Activated CD4-positive, alpha-beta T cell treated with anti-CD3 and anti-CD28 coated beads, Interleukin-2, amount 50 U/mL, for 48 hours (primary cell): ENCODE measurements at regions not wholly inside any gene's neighbourhood (a gene's known extent, or its start where the extent isn't known, plus 50 kb on each side); places are given as distances from the start of the nearest gene placed in this dataset.
"Not testable (repeated sequence)": the region's sequence is repeated elsewhere in the genome, so short reads cannot be mapped to it uniquely, and the experiment has no call there.

Source experiments
- DNase-seq, 2 experiments: peaks; one replicate each; pipeline ENCODE4 v3.0.0-alpha.2; 2020

DNA sequence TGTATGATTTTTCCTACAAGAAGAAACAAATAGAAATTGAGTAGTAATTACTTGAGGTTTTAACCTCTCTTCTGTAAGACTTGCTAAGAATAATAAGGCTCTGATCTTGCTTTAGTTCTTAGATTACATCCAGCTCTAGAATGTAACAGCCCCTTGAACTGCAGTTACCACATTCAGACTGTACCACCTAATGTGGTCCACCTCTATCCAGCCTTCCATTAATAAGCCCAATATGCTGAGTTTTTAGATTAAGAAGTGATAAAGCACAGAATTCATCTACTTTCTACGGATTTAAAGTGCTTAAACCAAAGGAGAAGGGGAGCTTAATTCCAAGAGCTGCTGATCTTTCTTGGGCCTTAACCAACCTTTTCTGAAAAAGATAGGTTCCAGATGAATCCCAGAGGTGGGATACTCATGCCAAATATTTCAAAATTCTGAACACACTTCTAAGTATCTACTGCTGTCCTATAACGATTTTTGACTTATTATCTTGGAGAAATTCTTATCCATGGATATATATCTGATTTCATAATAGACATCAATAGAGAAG is 131.5 kb downstream of the ZNF608 start:
- no peak for DNase-seq

DNA sequence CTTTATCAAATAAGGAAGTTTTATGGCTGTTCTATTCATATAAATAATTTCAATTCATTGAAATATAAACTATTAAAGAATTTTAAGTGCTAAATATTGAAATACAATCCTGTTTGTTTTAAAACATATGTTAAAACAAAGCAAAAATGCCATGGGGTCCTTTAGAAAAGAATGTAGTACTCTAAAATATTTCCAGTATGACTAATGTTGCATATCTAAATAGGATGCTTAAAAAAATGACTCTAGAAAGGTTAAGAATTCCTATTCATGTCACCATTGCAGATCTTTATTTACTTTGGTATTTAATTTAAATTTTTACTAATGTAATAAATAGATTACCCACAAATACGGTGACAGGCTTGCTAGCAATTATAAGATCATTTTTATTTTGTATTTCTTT is 132.3 kb downstream of the ZNF608 start:
- DNase-seq, result no peak

- no peak for DNase-seq
Measured at GRCh38 chr5:124613273-124613953, 133.0 kb downstream of the ZNF608 start.

- DNase-seq, result no peak
Measured at GRCh38 chr5:124612023-124612422, 134.4 kb downstream of the ZNF608 start.

DNA sequence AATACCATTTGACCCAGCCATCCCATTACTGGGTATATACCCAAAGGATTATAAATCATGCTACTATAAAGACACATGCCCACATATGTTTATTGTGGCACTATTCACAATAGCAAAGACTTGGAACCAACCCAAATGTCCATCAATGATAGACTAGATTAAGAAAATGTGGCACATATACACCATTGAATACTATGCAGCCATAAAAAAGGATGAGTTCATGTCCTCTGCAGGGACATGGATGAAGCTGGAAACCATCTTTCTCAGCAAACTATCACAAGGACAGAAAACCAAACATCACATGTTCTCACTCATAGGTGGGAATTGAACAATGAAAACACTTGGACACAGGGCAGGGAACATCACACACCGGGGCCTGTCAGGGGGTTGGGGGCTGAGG is 135.2 kb downstream of the ZNF608 start:
- not testable (repeated sequence) for DNase-seq

GRCh38 chr5:124609685-124610084 is 136.8 kb downstream of the ZNF608 start:
- DNase-seq, result not testable (repeated sequence)

DNA sequence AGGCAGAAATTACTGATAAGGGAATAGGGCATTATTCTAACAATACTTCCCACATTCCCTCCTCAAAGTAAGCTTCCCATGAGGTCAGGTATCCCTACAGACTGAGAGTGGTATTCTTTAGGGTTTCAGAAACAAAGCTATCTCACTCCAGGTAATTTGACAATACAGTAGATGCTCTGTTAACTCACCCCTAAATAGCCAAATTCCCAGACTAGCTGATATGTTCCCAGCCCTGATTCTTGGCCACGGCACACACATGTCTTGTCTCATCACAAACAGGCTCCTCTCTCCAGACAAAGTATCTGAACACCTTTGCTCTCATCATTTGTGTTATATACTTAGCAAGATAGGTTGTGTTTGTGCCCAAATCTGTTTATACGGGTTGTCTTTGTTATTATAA is 139.9 kb downstream of the ZNF608 start:
- no peak for DNase-seq

DNA sequence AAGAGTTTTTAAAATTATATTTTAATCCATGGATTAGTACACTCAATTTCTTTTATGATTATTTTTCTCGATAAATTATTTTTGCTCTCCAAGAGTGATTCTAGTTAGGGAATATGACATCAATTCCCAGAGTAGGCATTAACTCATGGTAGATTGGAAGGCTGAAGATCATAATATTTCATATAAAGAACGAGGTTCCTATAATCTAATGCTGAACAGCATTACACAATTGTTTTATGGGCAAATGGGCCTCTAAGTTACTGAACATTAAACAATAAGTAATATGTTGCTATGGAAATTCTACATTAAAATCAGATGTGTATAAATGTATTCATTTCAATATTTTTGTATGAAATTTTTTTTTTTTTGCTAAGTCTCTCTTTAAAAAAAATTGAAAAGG is 140.3 kb downstream of the ZNF608 start:
- no peak for DNase-seq

GRCh38 chr5:124605541-124605940 is 140.9 kb downstream of the ZNF608 start:
- DNase-seq, result no peak

DNA sequence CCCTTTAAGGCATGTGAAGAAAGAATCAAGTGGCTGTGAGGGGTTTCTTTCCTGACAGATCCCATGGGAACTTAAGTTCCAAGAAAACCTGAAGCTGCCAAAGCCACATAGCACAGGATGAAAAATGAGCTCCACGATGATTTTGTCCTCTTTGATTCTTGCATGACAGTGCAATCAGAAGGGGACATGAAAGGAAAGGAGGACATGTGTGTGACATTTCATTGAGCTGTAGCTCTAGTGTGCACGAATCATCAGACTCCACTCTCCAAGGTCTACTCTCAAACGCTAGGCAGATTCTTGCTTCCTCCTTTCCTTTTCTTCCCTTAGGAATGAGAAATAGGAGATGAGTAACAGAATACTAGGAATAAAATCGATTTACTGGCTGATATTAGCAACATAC is 142.0 kb downstream of the ZNF608 start:
- no peak for DNase-seq

DNA sequence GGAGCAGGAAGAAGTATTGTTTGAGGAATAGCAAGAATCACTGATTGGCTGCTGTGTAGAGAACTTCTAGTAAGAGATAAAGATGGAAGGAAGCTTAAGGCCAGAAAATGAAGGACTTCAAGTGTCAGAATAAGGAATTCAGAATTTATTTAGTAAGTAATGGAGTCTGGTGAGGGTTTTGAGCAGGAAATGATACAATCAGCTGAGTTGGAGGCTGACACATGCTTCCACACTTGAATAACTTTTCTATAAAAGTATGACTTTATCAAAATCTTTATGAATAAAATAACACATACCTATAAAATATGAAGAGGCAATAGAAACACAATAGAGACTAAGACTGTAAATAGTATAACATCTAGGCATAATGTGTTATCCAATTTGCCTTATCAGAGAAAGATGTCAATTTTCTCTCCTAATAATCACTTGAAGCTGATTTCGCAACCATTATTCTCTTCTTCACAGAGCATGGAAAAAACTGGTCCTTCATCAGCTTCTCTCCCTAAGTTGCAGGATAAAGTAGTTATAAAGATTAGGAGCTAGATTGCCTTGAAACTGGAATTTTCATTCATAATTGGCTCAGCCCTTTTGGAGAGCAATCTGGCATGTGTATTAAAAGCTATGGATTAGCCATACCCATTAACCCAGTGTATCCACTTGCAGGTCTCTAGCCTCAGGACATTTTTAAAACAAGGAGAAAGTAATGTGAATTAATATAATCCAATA is 143.4 kb downstream of the ZNF608 start:
- no peak for DNase-seq

GRCh38 chr5:124599028-124599973 is 147.1 kb downstream of the ZNF608 start:
- DNase-seq, result no peak

GRCh38 chr5:124596595-124597421 is 149.6 kb downstream of the ZNF608 start:
- no peak for DNase-seq

- DNase-seq, result no peak
Measured at GRCh38 chr5:124593952-124594351, 152.5 kb downstream of the ZNF608 start.

- no peak for DNase-seq
Measured at GRCh38 chr5:124592891-124593290, 153.5 kb downstream of the ZNF608 start.

DNA sequence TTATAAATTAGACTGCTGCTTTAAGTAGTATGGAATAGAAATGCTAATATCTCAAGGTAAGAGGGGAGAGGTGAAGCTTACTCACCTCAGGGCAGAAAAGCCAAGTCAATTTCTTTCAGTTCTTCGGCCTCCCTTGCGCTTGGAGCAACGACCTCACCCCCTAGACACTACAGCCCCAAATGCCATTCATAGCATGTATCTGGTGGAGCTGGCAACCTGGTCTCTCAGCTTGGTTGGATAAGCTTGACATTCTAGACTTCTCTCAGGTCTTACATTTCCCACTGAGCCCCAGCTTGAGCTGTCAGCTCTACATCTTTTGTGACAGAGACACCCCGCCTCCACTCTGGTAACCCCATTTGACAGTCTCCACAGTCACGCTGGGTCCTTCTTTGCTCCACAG is 154.9 kb downstream of the ZNF608 start:
- DNase-seq, result no peak

DNA sequence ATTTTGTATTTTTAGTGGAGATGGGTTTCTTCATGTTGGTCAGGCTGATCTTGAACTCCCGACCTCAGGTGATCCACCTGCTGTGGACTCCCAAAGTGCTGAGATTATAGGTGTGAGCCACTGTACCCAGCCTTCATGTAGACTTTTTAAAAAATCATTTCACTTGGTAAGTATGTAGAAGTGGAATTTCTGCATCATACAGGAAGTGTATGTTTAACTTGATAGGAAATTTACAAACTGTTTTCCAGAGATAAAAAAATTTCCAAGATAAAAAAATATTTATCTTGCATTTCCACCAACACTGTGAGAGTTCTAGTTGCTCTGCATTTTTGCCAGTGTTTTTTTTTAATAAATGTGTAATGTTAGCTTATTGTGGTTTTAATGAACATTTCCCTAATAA is 155.8 kb downstream of the ZNF608 start:
- no peak for DNase-seq

GRCh38 chr5:124587280-124587679 is 159.2 kb downstream of the ZNF608 start:
- DNase-seq, result no peak

- no peak for DNase-seq
Measured at GRCh38 chr5:124584991-124585715, 161.3 kb downstream of the ZNF608 start.

DNA sequence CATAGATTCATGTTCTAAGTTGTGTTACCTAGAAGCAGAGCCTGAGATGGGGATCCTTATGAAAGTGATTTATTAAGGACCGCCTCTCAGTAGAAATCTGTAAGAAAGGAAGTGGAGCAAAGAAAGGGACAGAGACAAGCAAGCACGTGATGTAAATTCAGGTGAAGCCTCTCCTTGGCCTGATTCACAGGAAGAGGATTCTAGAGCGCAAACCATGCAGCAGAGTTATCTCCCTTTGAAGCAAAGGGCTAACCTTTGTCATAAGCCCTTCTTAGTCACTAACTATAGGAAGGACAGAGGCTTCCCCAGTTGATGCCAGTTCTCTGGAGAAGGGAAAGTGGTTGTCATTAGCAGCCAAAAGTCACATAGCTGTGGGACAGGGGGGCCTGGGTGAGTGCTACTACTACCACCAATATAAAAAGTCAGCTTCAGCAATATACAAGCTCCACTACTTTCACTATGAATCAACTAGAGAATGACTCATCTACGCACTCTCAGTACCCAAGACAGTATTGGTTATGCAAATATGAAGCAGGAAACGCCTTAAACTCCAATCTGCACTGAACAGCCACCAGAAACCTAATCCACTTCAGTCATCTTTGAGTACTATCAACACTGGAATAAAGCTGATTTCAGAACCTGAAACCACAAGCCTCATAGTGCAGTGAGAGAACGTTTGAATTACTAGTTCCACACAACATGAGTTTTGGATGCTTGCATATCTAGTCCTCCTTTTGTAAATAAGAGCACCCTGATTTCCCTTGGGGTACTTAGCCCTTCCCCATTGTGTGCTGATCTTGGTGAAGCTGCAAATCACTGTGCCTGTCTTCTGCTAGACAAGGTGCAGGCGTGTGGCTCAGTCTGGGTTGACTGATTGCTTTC is 162.7 kb downstream of the ZNF608 start:
- DNase-seq, result peak; percentile 15 to 17

- DNase-seq, result no peak
Measured at GRCh38 chr5:124582561-124582840, 163.9 kb downstream of the ZNF608 start.
